ENCODE measurements at regions not wholly inside any gene's neighbourhood (a gene's known extent, or its start where the extent isn't known, plus 50 kb on each side); places are given as distances from the start of the nearest gene placed in this dataset.

GRCh38 chr3:161969867-161970266 is 473.3 kb downstream of the OTOL1 start:
- H3K36me3 ChIP-seq (ENCODE audit: control insufficient read depth, insufficient read depth, low read length), result no peaks in the 10 kb centered on the region
- no peak for TF ChIP-seq CTCF (IDR thresholded peaks at IDR 0.05; ENCODE audit: insufficient read depth, low read length, poor library complexity, severe bottlenecking)
- no peaks in the 10 kb centered on the region for H3K27me3 ChIP-seq (replicated peaks; ENCODE audit: control insufficient read depth, insufficient read depth, low read length)
- no peak overlapping the region for H3K4me3 ChIP-seq (replicated peaks; ENCODE audit: low read depth, low read length)
- no peak for DNase-seq (ENCODE audit: extremely low read depth, insufficient read length)

- no peak for DNase-seq (ENCODE audit: extremely low read depth, insufficient read length)
- H3K27me3 ChIP-seq (replicated peaks; ENCODE audit: control insufficient read depth, insufficient read depth, low read length), result no peaks in the 10 kb centered on the region
- TF ChIP-seq CTCF (IDR thresholded peaks at IDR 0.05; ENCODE audit: insufficient read depth, low read length, poor library complexity, severe bottlenecking), result no peak
- H3K36me3 ChIP-seq (ENCODE audit: control insufficient read depth, insufficient read depth, low read length), result no peaks in the 10 kb centered on the region
- H3K4me3 ChIP-seq (replicated peaks; ENCODE audit: low read depth, low read length), result no peak overlapping the region
These were observed 478.6 kb downstream of the OTOL1 start for GRCh38 chr3:161975201-161975600.

- DNase-seq (ENCODE audit: extremely low read depth, insufficient read length), result no peak
- TF ChIP-seq CTCF (IDR thresholded peaks at IDR 0.05; ENCODE audit: insufficient read depth, low read length, poor library complexity, severe bottlenecking), result no peak
- Histone ChIP-seq H3K4me3 (replicated peaks; ENCODE audit: low read depth, low read length) (no peak overlapping the region), H3K27me3 (replicated peaks; ENCODE audit: control insufficient read depth, insufficient read depth, low read length) (no peaks in the 10 kb centered on the region), H3K36me3 (ENCODE audit: control insufficient read depth, insufficient read depth, low read length) (no peaks in the 10 kb centered on the region)
These were observed 480.5 kb downstream of the OTOL1 start for GRCh38 chr3:161977063-161977462.

GRCh38 chr3:161977850-161978249 is 481.2 kb downstream of the OTOL1 start:
- no peak for DNase-seq (ENCODE audit: extremely low read depth, insufficient read length)
- H3K4me3 ChIP-seq (replicated peaks; ENCODE audit: low read depth, low read length), result no peak overlapping the region
- H3K27me3 ChIP-seq (replicated peaks; ENCODE audit: control insufficient read depth, insufficient read depth, low read length), result no peaks in the 10 kb centered on the region
- H3K36me3 ChIP-seq (ENCODE audit: control insufficient read depth, insufficient read depth, low read length), result no peaks in the 10 kb centered on the region
- TF ChIP-seq CTCF (IDR thresholded peaks at IDR 0.05; ENCODE audit: insufficient read depth, low read length, poor library complexity, severe bottlenecking), result no peak

- Histone ChIP-seq H3K27me3 (replicated peaks; ENCODE audit: control insufficient read depth, insufficient read depth, low read length) (no peaks in the 10 kb centered on the region), H3K4me3 (replicated peaks; ENCODE audit: low read depth, low read length) (no peak overlapping the region), H3K36me3 (ENCODE audit: control insufficient read depth, insufficient read depth, low read length) (no peaks in the 10 kb centered on the region)
- TF ChIP-seq CTCF (IDR thresholded peaks at IDR 0.05; ENCODE audit: insufficient read depth, low read length, poor library complexity, severe bottlenecking), result no peak
- no peak for DNase-seq (ENCODE audit: extremely low read depth, insufficient read length)
These were observed 491.3 kb downstream of the OTOL1 start for GRCh38 chr3:161987933-161988332.

- Histone ChIP-seq H3K4me3 (replicated peaks; ENCODE audit: low read depth, low read length) (no peak overlapping the region), H3K27me3 (replicated peaks; ENCODE audit: control insufficient read depth, insufficient read depth, low read length) (no peaks in the 10 kb centered on the region), H3K36me3 (ENCODE audit: control insufficient read depth, insufficient read depth, low read length) (no peaks in the 10 kb centered on the region)
- TF ChIP-seq CTCF (IDR thresholded peaks at IDR 0.05; ENCODE audit: insufficient read depth, low read length, poor library complexity, severe bottlenecking), result no peak
- DNase-seq (ENCODE audit: extremely low read depth, insufficient read length), result no peak
These were observed 492.4 kb downstream of the OTOL1 start for GRCh38 chr3:161989012-161989411.
